ENCODE measurements at regions not wholly inside any gene's neighbourhood (a gene's known extent, or its start where the extent isn't known, plus 50 kb on each side); places are given as distances from the start of the nearest gene placed in this dataset.
A peak's percentile ranks its signal among the peaks of the same experiment; 100 is the strongest.

- Histone ChIP-seq H3K4me1 (no peaks in the 10 kb centered on the region), H3K4me3 (no peak overlapping the region), H3K36me3 (no peaks in the 10 kb centered on the region), H3K27me3 (no peaks in the 10 kb centered on the region), H3K27ac (no peak overlapping the region), H3K9me3 (no peaks in the 10 kb centered on the region)
- intact Hi-C loops (cut with DNase I), result no loop called here
- no peak for TF ChIP-seq CTCF (IDR thresholded peaks at IDR 0.05)
- FAIRE-seq, result no peak
- ATAC-seq, result no peak
- no peak for DNase-seq
These were observed 977.9 kb upstream of the CNTNAP5 start for GRCh38 chr2:123047186-123047585.

- intact Hi-C loops (cut with DNase I), result no loop called here
- 65 to 84% methylated on average over 2 of the region's 2 CpGs for WGBS, 2 donors
- Histone ChIP-seq H3K36me3 (no peaks in the 10 kb centered on the region), H3K9me3 (no peaks in the 10 kb centered on the region), H3K27me3 (no peaks in the 10 kb centered on the region), H3K4me1 (no peaks in the 10 kb centered on the region), H3K27ac (no peak overlapping the region), H3K4me3 (no peak overlapping the region)
- TF ChIP-seq CTCF (IDR thresholded peaks at IDR 0.05), result no peak
- no peak for ATAC-seq
- no peak for DNase-seq
- FAIRE-seq, result no peak
These were observed 974.0 kb upstream of the CNTNAP5 start for GRCh38 chr2:123051136-123051535.

GRCh38 chr2:123061534-123061933 is 963.6 kb upstream of the CNTNAP5 start:
- WGBS, 2 donors, result 58 to 73% methylated on average over 2 of the region's 2 CpGs
- FAIRE-seq (no peak), DNase-seq (no peak), ATAC-seq (no peak)
- no peak overlapping the region for H3K27ac ChIP-seq
- H3K27me3 ChIP-seq, result no peaks in the 10 kb centered on the region
- H3K4me3 ChIP-seq, result no peak overlapping the region
- TF ChIP-seq CTCF (IDR thresholded peaks at IDR 0.05), result no peak
- intact Hi-C loops (cut with DNase I), result no loop called here
- H3K36me3 ChIP-seq, result no peaks in the 10 kb centered on the region
- H3K4me1 ChIP-seq, result no peaks in the 10 kb centered on the region
- H3K9me3 ChIP-seq, result no peaks in the 10 kb centered on the region

GRCh38 chr2:123073371-123073770 is 951.7 kb upstream of the CNTNAP5 start:
- intact Hi-C loops (cut with DNase I), result no loop called here
- Histone ChIP-seq H3K4me1 (no peaks in the 10 kb centered on the region), H3K4me3 (no peak overlapping the region), H3K27me3 (no peaks in the 10 kb centered on the region), H3K9me3 (no peaks in the 10 kb centered on the region), H3K27ac (no peak overlapping the region), H3K36me3 (no peaks in the 10 kb centered on the region)
- WGBS, 2 donors, result 65 to 86% methylated on average over 1 of the region's 1 CpG
- no peak for FAIRE-seq
- TF ChIP-seq CTCF (IDR thresholded peaks at IDR 0.05), result no peak
- no peak for DNase-seq
- peak in 1 of 4 donors; percentile 60 for ATAC-seq

GRCh38 chr2:123073956-123074355 is 951.1 kb upstream of the CNTNAP5 start:
- Histone ChIP-seq H3K4me3 (no peak overlapping the region), H3K9me3 (no peaks in the 10 kb centered on the region), H3K36me3 (no peaks in the 10 kb centered on the region), H3K27ac (no peak overlapping the region), H3K27me3 (no peaks in the 10 kb centered on the region), H3K4me1 (no peaks in the 10 kb centered on the region)
- intact Hi-C loops (cut with DNase I), result no loop called here
- no peak for DNase-seq
- peak in 1 of 4 donors; percentile 48 for ATAC-seq
- no peak for TF ChIP-seq CTCF (IDR thresholded peaks at IDR 0.05)
- FAIRE-seq, result no peak
